Common myeloid progenitor, CD34-positive (primary cell): ENCODE measurements at regions not wholly inside any gene's neighbourhood (a gene's known extent, or its start where the extent isn't known, plus 50 kb on each side); places are given as distances from the start of the nearest gene placed in this dataset.

Experiments
- CTCF ChIA-PET: fragments of 350-600 bp; sonication (Branson Sonifier 250); formaldehyde crosslinking; loops from one replicate; lab custom pipeline; 2021; ENCODE audit warnings: antibody characterized with exemption; lab: Charles Lee
- POLR2A ChIA-PET: fragments of 350-600 bp; sonication (Branson Sonifier 250); formaldehyde crosslinking; loops from one replicate; lab custom pipeline; 2021; ENCODE audit warnings: antibody characterized with exemption; lab: Charles Lee
- DNase-seq, 3 donors: peaks; one replicate each; pipeline versions ENCODE4 v3.0.0 to v3.0.0-alpha.2; 2013
- H3K27ac ChIP-seq, 2 experiments: 1 replicate in 1 of 2; 2 replicates in 1 of 2; pipeline ENCODE4 v1.7.0; 2013; ENCODE audit warnings: inconsistent platforms in 2 of 2, low read length in 2 of 2, mild to moderate bottlenecking in 2 of 2, low read depth in 1 of 2, moderate library complexity in 1 of 2; ENCODE audit not compliant: severe bottlenecking in 2 of 2, insufficient read depth in 1 of 2, poor library complexity in 1 of 2
- H3K27me3 ChIP-seq, 5 experiments: replicated peaks in 2 of 5; 1 replicate in 3 of 5; 2 replicates in 2 of 5; pipeline versions ENCODE4 v1.6.1 to v1.7.0; 2013; ENCODE audit warnings: low read length in 4 of 5, mild to moderate bottlenecking in 2 of 5, moderate library complexity in 2 of 5, inconsistent platforms in 1 of 5; ENCODE audit not compliant: insufficient read depth in 5 of 5, control insufficient read depth in 4 of 5
- H3K36me3 ChIP-seq, 4 experiments: 1 replicate in 2 of 4; 2 replicates in 2 of 4; pipeline versions ENCODE4 v1.6.1 to v1.7.0; 2013; ENCODE audit warnings: low read length in 3 of 4, control low read depth in 1 of 4, mild to moderate bottlenecking in 1 of 4; ENCODE audit not compliant: control insufficient read depth in 4 of 4, insufficient read depth in 4 of 4
- H3K4me1 ChIP-seq, 4 experiments: 1 replicate in 3 of 4; 2 replicates in 1 of 4; pipeline versions ENCODE4 v1.6.1 to v1.7.1; 2013; ENCODE audit warnings: low read length in 3 of 4, mild to moderate bottlenecking in 3 of 4, control low read depth in 1 of 4, inconsistent platforms in 1 of 4, moderate library complexity in 1 of 4; ENCODE audit not compliant: control insufficient read depth in 4 of 4, insufficient read depth in 4 of 4; ENCODE audit errors: control extremely low read depth in 1 of 4
- H3K4me3 ChIP-seq, 7 experiments: 1 replicate in 4 of 7; 2 replicates in 3 of 7; pipeline versions ENCODE4 v1.5.1 to v1.7.0; 2013; ENCODE audit warnings: mild to moderate bottlenecking in 7 of 7, low read length in 6 of 7, moderate library complexity in 6 of 7, inconsistent platforms in 2 of 7, low read depth in 2 of 7, control low read depth in 1 of 7; ENCODE audit not compliant: insufficient read depth in 4 of 7, control insufficient read depth in 1 of 7; ENCODE audit errors: extremely low read depth in 1 of 7
- H3K9me3 ChIP-seq, 5 experiments: 1 replicate in 4 of 5; 2 replicates in 1 of 5; pipeline versions ENCODE4 v1.6.1 to v1.7.1; 2013; ENCODE audit warnings: low read length in 4 of 5, mild to moderate bottlenecking in 2 of 5, inconsistent platforms in 1 of 5, low read depth in 1 of 5, moderate library complexity in 1 of 5; ENCODE audit not compliant: control insufficient read depth in 4 of 5, insufficient read depth in 2 of 5; ENCODE audit errors: control extremely low read depth in 1 of 5
- WGBS: methylation state at CpG from one replicate; pipeline ENCODE4 v1.1.5; 2013; ENCODE audit not compliant: insufficient coverage; 5-methylcytosine and 5-hydroxymethylcytosine counted together

DNA sequence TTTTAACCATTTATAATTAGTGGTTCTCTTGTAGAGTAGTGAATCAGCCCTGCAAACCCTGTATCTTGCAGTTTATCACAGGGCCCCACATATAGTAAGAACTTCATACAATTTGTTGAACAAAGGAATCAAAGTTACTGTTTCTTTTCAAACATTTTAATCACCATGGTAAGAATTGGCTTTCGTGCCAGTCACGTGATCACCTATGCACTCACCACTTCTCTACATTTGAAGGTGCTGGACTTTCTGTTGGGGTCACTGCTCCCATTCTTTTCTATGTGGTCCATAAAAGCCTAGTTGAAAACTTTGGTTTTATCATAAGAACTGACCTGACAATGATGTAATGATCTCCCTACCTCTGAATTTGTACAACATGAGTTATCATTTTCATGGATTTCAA, 426.4 kb upstream of the CPEB2 start:
- H3K36me3 ChIP-seq: no peaks in the 10 kb centered on the region
- no peaks in the 10 kb centered on the region for H3K4me1 ChIP-seq
- no peaks in the 10 kb centered on the region for H3K27me3 ChIP-seq
- 100% methylated on average over 2 of the region's 2 CpGs for WGBS
- ChIA-PET CTCF (no interaction called here), POLR2A (no interaction called here)
- no peaks in the 10 kb centered on the region for H3K9me3 ChIP-seq
- H3K27ac ChIP-seq: no peak overlapping the region
- DNase-seq: no peak
- H3K4me3 ChIP-seq: no peak overlapping the region

DNA sequence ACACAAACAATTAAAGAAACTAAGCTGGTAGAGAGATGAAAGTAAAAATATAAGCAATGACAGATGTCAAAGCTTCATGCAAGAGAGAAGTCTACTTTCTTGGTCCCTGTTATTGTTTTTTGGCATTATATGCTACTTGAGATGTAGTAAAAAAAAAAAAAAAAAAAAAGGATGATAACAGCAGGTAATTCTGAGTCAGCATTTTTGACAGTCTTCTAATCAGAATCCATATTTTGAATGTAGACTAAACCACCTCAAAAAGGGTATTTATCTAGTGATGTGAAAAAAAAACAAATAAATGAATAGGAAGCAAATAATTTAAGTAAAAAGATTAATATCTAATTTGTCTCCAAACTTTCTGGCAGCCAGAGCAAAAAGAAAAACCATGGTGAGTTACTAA, 422.2 kb upstream of the CPEB2 start:
- H3K4me3 ChIP-seq: no peak overlapping the region
- no peak overlapping the region for H3K27ac ChIP-seq
- H3K36me3 ChIP-seq: no peaks in the 10 kb centered on the region
- POLR2A ChIA-PET: no interaction called here
- no peaks in the 10 kb centered on the region for H3K9me3 ChIP-seq
- CTCF ChIA-PET: no interaction called here
- H3K27me3 ChIP-seq: no peaks in the 10 kb centered on the region
- DNase-seq: no peak
- H3K4me1 ChIP-seq: no peaks in the 10 kb centered on the region

DNA sequence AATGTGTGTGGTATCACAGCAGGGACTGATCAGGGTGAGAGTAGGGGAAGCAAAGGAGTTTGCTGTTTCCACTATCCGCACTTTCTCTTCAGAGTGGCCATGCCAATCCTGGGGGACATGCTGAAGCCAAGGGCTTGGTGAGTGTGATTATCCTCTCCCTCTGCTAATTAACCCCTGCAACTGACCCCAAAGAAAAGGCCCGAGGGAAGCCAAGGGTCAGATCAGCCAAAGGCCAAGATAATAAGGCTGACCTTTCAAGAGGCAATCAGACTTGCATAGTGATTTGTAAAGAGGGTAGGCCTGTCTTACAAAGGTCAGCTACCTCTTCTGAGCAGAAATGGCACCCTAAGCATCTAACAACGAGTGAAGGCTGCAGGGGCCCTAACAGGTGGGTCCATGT, 420.5 kb upstream of the CPEB2 start:
- H3K9me3 ChIP-seq: no peaks in the 10 kb centered on the region
- CTCF ChIA-PET: no interaction called here
- 56% methylated on average over 3 of the region's 3 CpGs for WGBS

DNA sequence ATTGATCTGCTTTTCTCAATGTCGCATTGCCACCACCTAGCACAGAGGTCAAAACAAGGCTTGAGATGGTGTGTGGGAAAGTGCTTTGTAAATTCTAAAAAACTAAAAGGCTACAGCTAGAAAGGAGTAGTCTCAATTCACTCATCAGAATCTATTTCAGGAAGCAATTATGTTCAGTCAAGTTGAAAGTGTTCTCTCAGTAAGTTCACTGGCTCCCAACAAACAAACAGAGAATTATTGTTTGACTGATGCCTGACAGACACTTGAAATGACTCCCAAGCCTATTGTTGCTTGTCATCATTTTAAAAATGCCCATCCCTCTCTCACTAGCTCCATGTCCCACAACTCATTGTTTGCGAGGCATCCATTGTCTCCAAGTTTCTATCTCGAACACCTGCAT, 419.6 kb upstream of the CPEB2 start:
- DNase-seq: no peak
- Histone ChIP-seq H3K27ac (no peak overlapping the region), H3K4me1 (no peaks in the 10 kb centered on the region), H3K36me3 (no peaks in the 10 kb centered on the region), H3K27me3 (peaks cover 0 to 2% (median 0%) of the 10 kb centered on the region in 5 experiments), H3K9me3 (no peaks in the 10 kb centered on the region), H3K4me3 (no peak overlapping the region)
- CTCF ChIA-PET: no interaction called here
- WGBS: 100% methylated on average over 2 of the region's 3 CpGs
- POLR2A ChIA-PET: no interaction called here

More for the DNA sequence above, 420.5 kb upstream of the CPEB2 start:
- H3K36me3 ChIP-seq: no peaks in the 10 kb centered on the region
- H3K4me1 ChIP-seq: no peaks in the 10 kb centered on the region
- H3K27ac ChIP-seq: no peak overlapping the region
- peaks cover 0 to 2% (median 0%) of the 10 kb centered on the region in 5 experiments for H3K27me3 ChIP-seq
- no peak for DNase-seq
- POLR2A ChIA-PET: no interaction called here
- H3K4me3 ChIP-seq: no peak overlapping the region

DNA sequence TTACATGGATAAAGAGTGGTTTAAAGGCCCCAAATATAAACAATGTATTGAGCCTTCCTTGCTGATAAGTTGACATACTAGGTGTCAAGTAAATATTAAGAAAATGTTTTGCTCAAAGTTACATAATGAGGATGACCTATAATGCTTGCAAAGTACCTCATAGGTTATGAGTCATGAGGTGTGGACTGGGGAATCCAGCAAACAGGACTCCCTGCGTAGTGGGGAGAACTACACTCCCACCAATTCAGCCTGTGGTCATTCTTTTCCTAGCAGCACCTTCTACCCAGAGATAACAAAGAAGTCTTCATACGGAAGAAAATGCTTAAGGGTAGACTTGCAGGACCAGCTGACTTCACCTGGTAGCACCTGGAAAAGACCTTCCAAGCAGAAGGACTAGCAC, 418.9 kb upstream of the CPEB2 start:
- ChIA-PET CTCF (no interaction called here), POLR2A (interaction anchor here (0.6 kb wide), 1 partner anchor 17 kb away, joined by 4 read pairs; no protein-coding TSS in a partner anchor)
- no peak for DNase-seq
- Histone ChIP-seq H3K4me3 (no peak overlapping the region), H3K4me1 (no peaks in the 10 kb centered on the region), H3K36me3 (no peaks in the 10 kb centered on the region), H3K9me3 (no peaks in the 10 kb centered on the region), H3K27ac (no peak overlapping the region), H3K27me3 (peaks cover 0 to 2% (median 0%) of the 10 kb centered on the region in 5 experiments)
- 100% methylated on average over 1 of the region's 2 CpGs for WGBS

DNA sequence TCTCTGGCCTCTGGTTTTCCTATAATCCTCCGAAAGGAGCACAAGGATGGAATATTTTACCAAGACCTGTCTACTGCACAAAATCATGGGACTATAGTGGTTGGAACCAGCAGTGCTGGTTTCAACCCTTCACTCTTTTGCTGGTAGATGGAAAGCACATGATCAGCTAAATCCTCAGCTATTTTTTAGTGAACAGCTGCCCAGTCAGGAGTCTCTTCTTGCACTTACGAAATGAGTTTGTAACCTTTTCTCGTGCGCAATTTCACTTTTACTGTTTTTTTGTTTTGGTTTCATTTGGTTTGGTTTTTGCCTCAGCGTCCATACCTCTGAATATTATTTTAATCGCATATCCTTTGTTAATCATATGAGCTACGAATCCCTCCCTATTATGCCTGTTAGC, 418.5 kb upstream of the CPEB2 start:
- Histone ChIP-seq H3K4me3 (no peak overlapping the region), H3K27me3 (peaks cover 0 to 2% (median 0%) of the 10 kb centered on the region in 5 experiments), H3K36me3 (no peaks in the 10 kb centered on the region), H3K9me3 (no peaks in the 10 kb centered on the region), H3K4me1 (no peaks in the 10 kb centered on the region), H3K27ac (no peak overlapping the region)
- CTCF ChIA-PET: no interaction called here
- DNase-seq: no peak
- WGBS: 100% methylated on average over 1 of the region's 7 CpGs
- POLR2A ChIA-PET: interaction anchor here (0.6 kb wide), 1 partner anchor 18 kb away, joined by 4 read pairs; no protein-coding TSS in a partner anchor

DNA sequence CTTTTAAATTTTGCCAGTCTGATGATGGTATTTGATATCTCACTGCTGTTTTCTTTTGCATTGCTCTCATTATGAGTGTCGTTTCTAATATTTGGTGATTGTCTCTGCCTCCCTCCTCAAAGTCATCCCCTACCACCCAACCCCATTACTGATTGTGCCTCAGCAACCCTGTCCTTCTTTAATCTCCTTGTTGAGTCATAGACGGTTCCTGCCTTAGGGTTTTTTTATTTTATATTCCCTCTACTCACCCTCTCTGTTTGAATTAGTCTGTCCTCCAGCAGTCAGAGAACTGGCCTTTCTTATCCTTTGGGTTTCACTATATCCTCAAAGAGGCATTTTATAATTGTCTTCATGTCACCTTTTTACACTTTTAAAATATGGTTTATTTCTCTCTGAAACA, 409.3 kb upstream of the CPEB2 start:
- no peak overlapping the region for H3K27ac ChIP-seq
- no peaks in the 10 kb centered on the region for H3K27me3 ChIP-seq
- H3K36me3 ChIP-seq: no peaks in the 10 kb centered on the region
- H3K4me3 ChIP-seq: no peak overlapping the region
- H3K4me1 ChIP-seq: peaks cover 0 to 7% (median 0%) of the 10 kb centered on the region in 4 experiments
- POLR2A ChIA-PET: no interaction called here
- no peak for DNase-seq
- CTCF ChIA-PET: no interaction called here
- WGBS: 100% methylated on average over 2 of the region's 2 CpGs
- no peaks in the 10 kb centered on the region for H3K9me3 ChIP-seq
